ENCODE measurements at regions not wholly inside any gene's neighbourhood (a gene's known extent, or its start where the extent isn't known, plus 50 kb on each side); places are given as distances from the start of the nearest gene placed in this dataset.
"Not testable (repeated sequence)": the region's sequence is repeated elsewhere in the genome, so short reads cannot be mapped to it uniquely, and the experiment has no call there.

GRCh38 chr1:5766996-5767395 lies 225.2 kb downstream of the NPHP4 start:
- DNase-seq (ENCODE audit: low read depth), result not testable (repeated sequence)

DNA sequence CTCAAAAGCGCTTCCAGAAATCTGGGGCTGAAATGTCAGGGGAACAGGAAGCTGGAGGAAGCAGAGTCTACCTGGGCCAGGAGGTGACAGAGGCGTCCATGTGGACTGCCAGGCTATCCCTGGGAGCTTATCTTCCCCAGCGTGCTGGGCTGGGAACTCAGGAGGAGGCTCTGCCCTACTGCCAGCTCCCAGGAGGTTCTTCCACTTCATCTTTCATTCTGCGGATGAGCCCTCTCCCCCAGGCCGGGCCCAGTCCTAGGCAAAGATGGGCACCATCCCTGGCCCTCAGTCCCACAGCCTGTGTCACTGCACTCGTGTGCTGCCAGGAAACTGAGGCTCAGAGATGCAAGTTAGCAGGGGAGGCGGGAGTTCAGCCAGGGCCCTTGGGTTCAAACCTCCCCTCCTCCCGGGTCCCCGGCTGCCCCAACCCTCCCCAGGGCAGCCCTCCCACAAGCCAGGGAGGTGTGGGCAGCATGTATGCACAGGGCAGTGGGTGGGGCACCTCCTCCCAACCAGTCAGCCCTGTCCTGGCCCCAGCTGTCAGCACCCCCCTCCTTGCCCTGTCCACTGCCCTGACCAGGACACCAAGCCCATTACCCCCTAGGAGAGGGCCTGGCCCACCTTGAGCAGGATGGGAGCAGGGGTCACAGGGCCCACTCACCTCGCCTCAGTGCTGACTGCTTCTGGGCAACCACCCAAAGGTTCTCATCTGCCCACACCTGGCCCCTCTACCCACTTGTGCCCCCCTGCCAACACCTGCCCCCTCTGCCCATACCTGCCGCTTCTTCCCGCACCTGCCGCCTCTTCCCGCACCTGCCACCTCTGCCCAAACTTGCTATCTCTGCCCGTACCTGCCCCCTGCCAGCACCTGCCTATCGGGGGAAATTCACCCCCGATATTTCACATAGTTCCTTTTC lies 226.0 kb downstream of the NPHP4 start:
- DNase-seq (ENCODE audit: low read depth), result no peak

DNA sequence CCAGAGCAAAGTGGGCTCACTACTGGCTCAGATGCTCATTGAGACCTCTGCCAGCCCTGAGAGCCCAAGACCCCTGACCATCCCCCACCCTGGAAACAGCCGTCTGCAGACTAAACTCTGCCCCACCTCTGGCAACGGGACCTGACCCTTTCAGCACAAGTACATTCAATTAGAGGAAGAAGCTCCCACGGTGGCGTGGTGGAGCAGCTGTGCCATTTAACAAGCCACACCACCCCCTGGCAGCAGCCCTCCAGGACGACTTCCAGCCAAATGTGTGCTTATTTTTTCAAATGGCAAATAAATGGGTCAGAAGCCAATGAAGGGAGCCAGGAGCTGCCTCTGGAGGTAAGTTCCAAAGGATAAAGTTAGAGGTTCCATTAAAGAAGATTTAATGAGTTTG lies 226.7 kb downstream of the NPHP4 start:
- no peak for DNase-seq (ENCODE audit: low read depth)

DNA sequence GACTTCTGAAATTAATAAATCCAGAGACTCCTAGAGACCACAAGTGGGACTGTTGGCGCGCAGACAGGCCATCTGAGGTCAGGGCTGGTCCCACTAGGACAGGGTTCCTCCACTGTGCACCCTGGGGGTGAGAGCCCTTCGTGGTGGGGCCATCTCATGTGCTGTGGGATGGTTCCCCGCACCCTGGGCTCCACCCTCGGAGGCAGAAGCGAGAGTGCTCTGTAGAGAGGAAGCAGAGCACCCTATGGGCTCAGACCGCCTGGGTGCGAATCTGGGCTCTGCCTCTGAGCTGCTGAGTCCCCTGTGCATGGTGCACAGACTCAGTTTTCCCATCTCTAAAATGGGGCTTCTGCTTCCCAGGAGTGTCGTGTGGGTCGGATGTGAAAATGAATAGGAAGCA lies 227.3 kb downstream of the NPHP4 start:
- DNase-seq (ENCODE audit: low read depth), result no peak

- no peak for DNase-seq (ENCODE audit: low read depth)
Measured at GRCh38 chr1:5764464-5764863, 227.8 kb downstream of the NPHP4 start.

GRCh38 chr1:5763696-5764370 lies 228.4 kb downstream of the NPHP4 start:
- DNase-seq (ENCODE audit: low read depth), result no peak

GRCh38 chr1:5758859-5759578 lies 233.2 kb downstream of the NPHP4 start:
- DNase-seq (ENCODE audit: low read depth), result no peak

GRCh38 chr1:5758000-5758858 lies 234.0 kb downstream of the NPHP4 start:
- DNase-seq (ENCODE audit: low read depth), result no peak

- DNase-seq (ENCODE audit: low read depth), result no peak
Measured at GRCh38 chr1:5757187-5757805, 234.9 kb downstream of the NPHP4 start.

GRCh38 chr1:5756434-5757186 lies 235.6 kb downstream of the NPHP4 start:
- DNase-seq (ENCODE audit: low read depth), result no peak

GRCh38 chr1:5755552-5756125 lies 236.6 kb downstream of the NPHP4 start:
- DNase-seq (ENCODE audit: low read depth), result no peak

DNA sequence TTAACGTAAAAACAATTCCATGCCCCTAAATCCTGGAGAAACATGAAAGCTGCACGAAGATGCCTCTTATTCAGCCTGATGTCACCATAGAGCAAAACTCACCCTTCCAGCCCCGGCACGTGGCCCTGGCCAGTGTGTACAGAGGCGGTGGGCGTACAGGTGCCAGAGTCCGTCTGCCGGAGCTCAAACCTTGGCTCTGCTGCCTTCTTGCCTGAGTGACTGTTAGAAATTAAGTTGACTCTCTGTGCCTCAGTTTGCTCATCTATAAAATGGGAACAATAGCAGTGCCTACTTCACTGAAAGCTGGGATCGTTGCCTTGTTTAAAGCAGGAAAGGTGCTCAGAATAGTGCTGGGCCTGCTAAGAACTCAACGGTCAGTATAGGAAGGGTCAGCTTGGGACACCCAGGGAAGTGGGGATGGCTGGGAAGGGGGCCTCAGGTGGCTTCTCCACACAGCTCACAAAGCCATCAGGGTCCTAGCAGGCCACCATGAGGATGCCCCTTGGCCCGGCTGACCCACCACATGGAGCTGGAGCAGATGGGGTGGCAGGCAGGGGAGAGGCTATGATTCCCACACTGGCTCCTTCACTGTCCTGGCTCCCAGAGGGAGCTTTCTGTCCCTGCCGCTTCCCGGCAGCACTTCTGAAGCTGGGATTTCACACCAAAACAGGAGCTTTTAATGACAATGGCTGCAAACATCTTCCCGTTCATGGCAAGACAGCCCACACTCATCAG lies 237.2 kb downstream of the NPHP4 start:
- DNase-seq (ENCODE audit: low read depth), result no peak

GRCh38 chr1:5753549-5754421 lies 238.4 kb downstream of the NPHP4 start:
- DNase-seq (ENCODE audit: low read depth), result no peak

DNA sequence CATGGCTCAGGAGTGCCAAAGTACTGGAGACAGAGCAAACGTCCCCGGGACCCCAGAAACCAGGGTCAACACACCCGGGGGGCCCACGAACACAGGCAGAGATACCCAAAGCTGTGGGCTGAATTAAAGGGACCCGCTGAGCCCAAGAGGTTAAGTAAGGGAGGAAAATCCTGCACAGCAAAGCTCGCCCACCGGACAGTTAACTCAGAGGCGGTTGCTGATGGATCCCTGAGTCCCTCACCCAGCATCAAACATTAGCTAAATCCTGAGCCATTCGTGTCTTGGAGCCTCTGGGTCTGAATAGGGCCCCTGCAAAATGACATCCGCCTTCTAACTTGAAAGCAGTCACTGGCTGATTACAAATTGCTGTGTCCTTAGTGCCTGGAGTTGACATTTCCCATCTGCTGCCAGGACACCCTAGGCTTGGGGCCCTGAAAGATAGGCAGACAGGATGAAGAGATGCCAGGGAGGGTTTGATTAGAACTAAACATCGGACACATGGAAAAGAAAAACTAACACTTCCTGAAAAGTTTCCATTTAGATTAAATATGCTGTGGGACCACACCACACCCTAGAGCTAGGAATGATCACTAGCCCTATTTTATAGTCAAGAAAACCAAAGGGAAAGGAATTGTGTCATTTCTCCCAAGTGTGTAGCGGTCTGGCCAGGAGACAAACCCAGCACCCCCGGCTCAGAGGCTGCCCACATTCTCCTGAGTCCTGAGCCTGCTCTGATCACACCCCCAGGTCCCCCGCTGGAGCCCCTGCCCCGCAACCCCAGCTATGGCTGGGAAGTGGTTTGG lies 239.3 kb downstream of the NPHP4 start:
- no peak for DNase-seq (ENCODE audit: low read depth)

DNA sequence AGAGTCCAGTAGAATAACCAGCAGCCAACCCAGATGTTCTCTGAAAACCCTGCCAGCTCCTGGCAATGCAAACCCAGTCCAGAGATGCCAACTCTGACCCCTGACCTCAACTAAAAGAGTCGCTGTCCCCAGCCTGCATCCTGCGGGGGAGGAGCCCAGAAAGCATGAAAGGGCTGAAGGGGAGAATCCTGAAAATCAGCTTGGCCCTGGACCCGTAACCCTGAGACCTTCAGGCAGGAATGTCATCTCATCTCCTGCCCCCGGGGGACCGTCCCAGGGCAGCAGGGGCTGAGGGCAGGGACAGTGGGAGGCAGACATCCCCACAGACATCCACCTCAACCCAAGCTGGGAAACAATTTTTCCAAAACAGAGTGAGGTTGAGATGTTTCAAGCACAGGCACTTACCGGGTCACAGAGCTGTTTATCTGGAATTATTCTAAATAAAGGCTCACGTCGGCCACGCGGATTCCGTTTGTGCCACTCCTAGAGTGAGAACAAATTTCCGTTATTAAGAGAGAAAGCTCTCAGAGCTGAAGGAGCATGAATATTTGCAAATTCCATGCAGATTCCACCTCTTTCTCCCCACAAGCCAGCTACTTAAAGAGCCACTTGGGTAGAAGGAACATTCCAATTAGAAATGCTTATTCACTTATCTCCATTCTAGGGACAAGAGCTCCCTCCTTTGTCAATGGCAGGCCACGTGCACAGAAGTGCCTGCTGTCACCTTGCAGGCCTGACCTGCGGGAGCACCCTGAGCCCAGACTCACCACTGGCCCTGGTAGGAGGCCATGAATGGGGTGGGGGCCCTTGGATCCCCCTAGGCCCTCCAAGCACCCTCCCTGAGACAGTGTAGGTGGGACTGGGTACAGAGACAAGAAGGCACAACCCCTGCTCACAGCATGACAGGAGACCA lies 240.1 kb downstream of the NPHP4 start:
- no peak for DNase-seq (ENCODE audit: low read depth)

DNA sequence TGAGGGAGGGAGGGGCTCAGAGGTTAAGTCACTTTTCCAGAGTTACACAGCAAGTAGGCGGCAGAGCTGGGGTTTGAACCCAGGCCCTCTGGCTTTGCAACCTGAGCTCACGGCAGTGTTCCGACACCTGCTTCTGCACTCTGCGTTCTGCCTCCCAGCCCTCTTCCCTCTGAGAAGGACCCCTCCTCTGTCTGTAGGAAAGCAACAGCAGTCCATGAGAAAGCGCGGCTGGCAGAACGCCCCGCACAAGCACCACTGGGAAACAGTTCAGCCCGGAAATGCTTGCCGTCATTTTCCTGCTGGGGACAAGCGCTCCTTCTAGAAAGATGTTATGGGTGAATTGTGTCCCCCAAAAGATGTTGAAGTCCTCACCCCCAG lies 241.1 kb downstream of the NPHP4 start:
- DNase-seq (ENCODE audit: low read depth), result no peak

All from GM04504 (cell line).